BE2C (cell line): ENCODE measurements at regions not wholly inside any gene's neighbourhood (a gene's known extent, or its start where the extent isn't known, plus 50 kb on each side); places are given as distances from the start of the nearest gene placed in this dataset.
"Not testable (repeated sequence)": the region's sequence is repeated elsewhere in the genome, so short reads cannot be mapped to it uniquely, and the experiment has no call there.

Source experiments
- DNase-seq: peaks from one replicate; pipeline ENCODE4 v3.0.0-alpha.2; 2020
- H3K27me3 ChIP-seq: fragments of 250-450 bp; sonication (Bioruptor Pico); 2 replicates; pipeline ENCODE4 v1.5.1; 2020; ENCODE audit warnings: mild to moderate bottlenecking
- H3K36me3 ChIP-seq: fragments of 250-450 bp; sonication (Bioruptor Pico); 2 replicates; pipeline ENCODE4 v1.5.1; 2020; ENCODE audit warnings: mild to moderate bottlenecking
- H3K4me1 ChIP-seq: fragments of 250-450 bp; sonication (Bioruptor Pico); 2 replicates; pipeline ENCODE4 v1.5.1; 2020
- H3K4me3 ChIP-seq: 2 replicates; pipeline ENCODE4 v1.5.1; 2011; ENCODE audit warnings: low read depth, low read length
- H3K9me3 ChIP-seq: fragments of 250-450 bp; sonication (Bioruptor Pico); 2 replicates; pipeline ENCODE4 v1.5.1; 2020
- TF ChIP-seq, protein P1 (sequence below): IDR thresholded peaks from 2 replicates; pipeline ENCODE4 v1.5.1; 2012; ENCODE audit warnings: mild to moderate bottlenecking, low read depth, low read length

DNA sequence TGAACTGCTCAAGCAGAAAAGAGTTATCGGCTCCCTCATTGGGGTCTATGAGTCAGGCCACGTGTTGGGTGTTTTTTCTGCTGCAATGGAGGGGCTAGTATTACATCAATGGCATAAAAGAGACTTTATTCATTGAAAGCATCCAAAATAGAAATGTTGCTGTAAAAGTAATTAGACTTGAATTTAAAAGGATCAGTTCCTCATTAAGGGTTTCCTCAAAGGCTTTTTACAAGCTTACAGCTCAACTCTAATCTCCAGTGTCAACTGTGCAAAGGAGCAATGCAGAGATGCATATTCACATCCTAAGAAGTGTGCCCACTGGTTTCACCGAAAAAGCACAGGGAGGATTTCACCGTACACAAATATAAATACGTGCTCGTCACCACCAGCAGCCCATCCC lies 300.3 kb downstream of the FOXO1 start:
- H3K4me3 ChIP-seq, result no peak overlapping the region
- H3K4me1 ChIP-seq, result no peaks in the 10 kb centered on the region
- no peaks in the 10 kb centered on the region for H3K36me3 ChIP-seq
- H3K27me3 ChIP-seq, result no peaks in the 10 kb centered on the region
- TF ChIP-seq, protein P1, sequence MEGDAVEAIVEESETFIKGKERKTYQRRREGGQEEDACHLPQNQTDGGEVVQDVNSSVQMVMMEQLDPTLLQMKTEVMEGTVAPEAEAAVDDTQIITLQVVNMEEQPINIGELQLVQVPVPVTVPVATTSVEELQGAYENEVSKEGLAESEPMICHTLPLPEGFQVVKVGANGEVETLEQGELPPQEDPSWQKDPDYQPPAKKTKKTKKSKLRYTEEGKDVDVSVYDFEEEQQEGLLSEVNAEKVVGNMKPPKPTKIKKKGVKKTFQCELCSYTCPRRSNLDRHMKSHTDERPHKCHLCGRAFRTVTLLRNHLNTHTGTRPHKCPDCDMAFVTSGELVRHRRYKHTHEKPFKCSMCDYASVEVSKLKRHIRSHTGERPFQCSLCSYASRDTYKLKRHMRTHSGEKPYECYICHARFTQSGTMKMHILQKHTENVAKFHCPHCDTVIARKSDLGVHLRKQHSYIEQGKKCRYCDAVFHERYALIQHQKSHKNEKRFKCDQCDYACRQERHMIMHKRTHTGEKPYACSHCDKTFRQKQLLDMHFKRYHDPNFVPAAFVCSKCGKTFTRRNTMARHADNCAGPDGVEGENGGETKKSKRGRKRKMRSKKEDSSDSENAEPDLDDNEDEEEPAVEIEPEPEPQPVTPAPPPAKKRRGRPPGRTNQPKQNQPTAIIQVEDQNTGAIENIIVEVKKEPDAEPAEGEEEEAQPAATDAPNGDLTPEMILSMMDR, result no peak
- no peak for DNase-seq
- H3K9me3 ChIP-seq, result no peaks in the 10 kb centered on the region

DNA sequence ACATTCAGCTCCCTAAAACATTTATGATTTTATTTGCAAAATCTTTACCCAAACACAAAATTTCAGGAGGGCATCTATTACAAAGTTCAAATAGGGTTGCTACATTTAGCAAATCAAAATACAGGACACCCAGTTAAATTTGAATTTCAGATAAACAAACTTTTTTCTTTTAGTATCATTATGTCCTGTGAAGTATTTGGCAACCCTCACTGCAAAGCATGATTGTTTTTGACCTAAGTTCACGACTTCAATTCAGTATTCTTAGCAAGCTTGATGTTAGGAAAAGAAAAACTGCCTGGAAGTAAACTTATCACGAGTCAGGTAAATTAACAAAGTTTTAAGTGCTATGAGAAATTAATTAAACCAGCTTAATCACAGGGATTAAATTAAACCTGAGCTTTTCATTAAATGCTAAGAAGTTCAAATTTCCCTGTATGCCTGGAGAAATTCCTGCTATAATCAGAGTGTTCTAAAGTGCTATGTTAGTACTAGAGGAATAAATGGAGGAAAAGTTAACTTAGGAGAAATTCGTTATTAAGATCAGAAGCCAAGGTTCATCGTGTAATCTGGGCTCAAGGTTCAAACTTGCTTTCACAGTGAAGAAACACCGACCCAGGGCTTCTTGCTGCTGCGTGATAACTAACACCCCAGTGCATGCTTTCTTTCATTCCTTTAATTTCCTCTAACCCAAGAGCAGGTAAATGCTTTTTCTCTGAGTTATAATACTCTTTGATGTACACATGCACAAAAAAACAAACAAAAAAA lies 298.1 kb downstream of the FOXO1 start:
- Histone ChIP-seq H3K36me3 (no peaks in the 10 kb centered on the region), H3K9me3 (no peaks in the 10 kb centered on the region), H3K4me1 (no peaks in the 10 kb centered on the region), H3K4me3 (no peak overlapping the region), H3K27me3 (no peaks in the 10 kb centered on the region)
- no peak for DNase-seq
- TF ChIP-seq, protein P1, result no peak

GRCh38 chr13:40370661-40371060 lies 295.8 kb downstream of the FOXO1 start:
- TF ChIP-seq, protein P1, result no peak
- Histone ChIP-seq H3K27me3 (no peaks in the 10 kb centered on the region), H3K4me1 (no peaks in the 10 kb centered on the region), H3K36me3 (no peaks in the 10 kb centered on the region), H3K9me3 (no peaks in the 10 kb centered on the region), H3K4me3 (no peak overlapping the region)
- DNase-seq, result no peak

- DNase-seq, result no peak
- Histone ChIP-seq H3K4me1 (no peaks in the 10 kb centered on the region), H3K9me3 (no peaks in the 10 kb centered on the region), H3K4me3 (no peak overlapping the region), H3K36me3 (no peaks in the 10 kb centered on the region), H3K27me3 (no peaks in the 10 kb centered on the region)
- TF ChIP-seq, protein P1, result no peak
Measured at GRCh38 chr13:40371531-40372125, 294.8 kb downstream of the FOXO1 start.

- not testable (repeated sequence) for H3K4me3 ChIP-seq, DNase-seq, H3K9me3 ChIP-seq, H3K27me3 ChIP-seq, H3K4me1 ChIP-seq, H3K36me3 ChIP-seq
Measured at GRCh38 chr13:40373608-40374007, 292.8 kb downstream of the FOXO1 start.

GRCh38 chr13:40375489-40376171 lies 290.8 kb downstream of the FOXO1 start:
- Histone ChIP-seq H3K36me3 (no peaks in the 10 kb centered on the region), H3K4me3 (no peak overlapping the region), H3K27me3 (no peaks in the 10 kb centered on the region), H3K9me3 (no peaks in the 10 kb centered on the region), H3K4me1 (no peaks in the 10 kb centered on the region)
- TF ChIP-seq, protein P1, result no peak
- DNase-seq, result no peak
